HepG2 (cell line): ENCODE measurements at regions not wholly inside any gene's neighbourhood (a gene's known extent, or its start where the extent isn't known, plus 50 kb on each side); places are given as distances from the start of the nearest gene placed in this dataset.

Experiments
- ATAC-seq: fragments of 200-7000 bp; cut with Tn5 transposase; 3 replicates; pipeline ENCODE4 v1.9.1; 2020; ENCODE audit warnings: mild to moderate bottlenecking, moderate library complexity
- BruUV-seq: library from RNA; stranded (reverse); fragments of 400-500 nt; replicated peaks from 2 replicates; lab custom pipeline; 2021; lab: Mats Ljungman, UMichigan
- CTCF ChIA-PET: fragments of 300-600 bp; formaldehyde crosslinking; extraction: SDS; loops from one replicate; lab custom pipeline; 2021; ENCODE audit warnings: low total read pairs, inconsistent platforms, low intra/inter-chr PET ratio; lab: Yijun Ruan, JAX
- POLR2A ChIA-PET: fragments of 350-600 bp; sonication (Branson Sonifier 250); formaldehyde crosslinking; loops from one replicate; lab custom pipeline; 2020; ENCODE audit warnings: antibody characterized with exemption, inconsistent platforms; lab: Yijun Ruan, JAX
- DNase-seq: peaks from one replicate; pipeline ENCODE4 v3.0.0-alpha.2; 2015; ENCODE audit warnings: low spot score
- FAIRE-seq: peaks from 3 replicates; lab custom pipeline; 2011; peaks lifted over from hg19 to GRCh38; lab: Jason Lieb, UNC
- H2AFZ ChIP-seq: one replicate; pipeline ENCODE4 v1.6.1; 2011; ENCODE audit warnings: low read length, inconsistent platforms
- H3K27ac ChIP-seq: fragments of 300-600 bp; 3 replicates; pipeline ENCODE4 v1.8.0; 2011; ENCODE audit warnings: mixed run types, mild to moderate bottlenecking, mixed read lengths, low read length, inconsistent platforms; ENCODE audit not compliant: insufficient read depth; ENCODE audit errors: extremely low read length
- H3K27me3 ChIP-seq, 2 experiments: fragments of 200-600 bp in 1 of 2; 2 replicates in 1 of 2; 3 replicates in 1 of 2; pipeline versions ENCODE4 v1.6.0 to v1.8.0; 2011; ENCODE audit warnings: low read length in 2 of 2, mild to moderate bottlenecking in 2 of 2, moderate library complexity in 2 of 2, inconsistent platforms in 1 of 2; ENCODE audit not compliant: insufficient read depth in 2 of 2, control insufficient read depth in 1 of 2
- H3K36me3 ChIP-seq, 2 experiments: fragments of 200-600 bp in 1 of 2; replicated peaks in 1 of 2; 2 replicates in 1 of 2; 3 replicates in 1 of 2; pipeline versions ENCODE4 v1.5.1 to v1.8.0; 2011; ENCODE audit warnings: low read length in 2 of 2, inconsistent platforms in 1 of 2; ENCODE audit not compliant: insufficient read depth in 2 of 2, control insufficient read depth in 1 of 2
- H3K4me1 ChIP-seq: 2 replicates; pipeline ENCODE4 v1.5.1; 2012; ENCODE audit warnings: low read length, inconsistent platforms; ENCODE audit not compliant: insufficient read depth
- H3K4me2 ChIP-seq: 2 replicates; pipeline ENCODE4 v1.6.0; 2011; ENCODE audit warnings: low read depth, low read length, inconsistent platforms
- H3K4me3 ChIP-seq, 3 experiments: fragments of 200-600 bp in 1 of 3; sonication (generic), shearing (Covaris generic) in 1 of 3; replicated peaks in 1 of 3; 2 replicates each; pipeline ENCODE4 v1.5.1; 2011 to 2016; ENCODE audit warnings: low read length in 3 of 3, inconsistent platforms in 2 of 3, low read depth in 2 of 3, mild to moderate bottlenecking in 2 of 3, control low read depth in 1 of 3, mixed read lengths in 1 of 3; ENCODE audit not compliant: insufficient read depth in 1 of 3
- H3K79me2 ChIP-seq: one replicate; pipeline ENCODE4 v1.6.1; 2011; ENCODE audit warnings: low read length, inconsistent platforms; ENCODE audit not compliant: insufficient read depth
- H3K9ac ChIP-seq: 2 replicates; pipeline ENCODE4 v1.6.0; 2011; ENCODE audit warnings: mild to moderate bottlenecking, low read depth, low read length, inconsistent platforms; ENCODE audit not compliant: insufficient read depth
- H3K9me3 ChIP-seq: 2 replicates; pipeline ENCODE4 v1.5.1; 2012; ENCODE audit warnings: mild to moderate bottlenecking, low read length
- H4K20me1 ChIP-seq: 2 replicates; pipeline ENCODE4 v1.6.0; 2011; ENCODE audit warnings: inconsistent platforms, mild to moderate bottlenecking, low read length, moderate library complexity; ENCODE audit not compliant: insufficient read depth
- CENPT ChIP-seq: sonication (generic); formaldehyde crosslinking; IDR thresholded peaks from 2 replicates; pipeline ENCODE4 v1.8.0; 2022; ENCODE audit warnings: low read depth, mild to moderate bottlenecking, moderate library complexity, missing genetic modification reagents
- CHD4 ChIP-seq: fragments of 200-600 bp; sonication (generic); IDR thresholded peaks from 2 replicates; pipeline ENCODE4 v1.7.0; 2017; ENCODE audit warnings: mild to moderate bottlenecking, low read length, borderline replicate concordance
- EZH2 ChIP-seq: conservative IDR thresholded peaks from 2 replicates; pipeline ENCODE4 v1.6.1; 2012; ENCODE audit warnings: mild to moderate bottlenecking, low read depth, low read length, moderate library complexity
- HNF1A ChIP-seq, 2 experiments: sonication (generic) in 1 of 2; formaldehyde crosslinking in 1 of 2; IDR thresholded peaks; 2 replicates each; pipeline versions ENCODE4 v1.4.0 to v1.6.1; 2016 to 2020; ENCODE audit warnings: borderline replicate concordance in 1 of 2, low read depth in 1 of 2, mild to moderate bottlenecking in 1 of 2, missing genetic modification reagents in 1 of 2
- MEIS2 ChIP-seq: sonication (generic); formaldehyde crosslinking; IDR thresholded peaks from 2 replicates; pipeline ENCODE4 v1.9.0; 2021; ENCODE audit warnings: mild to moderate bottlenecking, missing genetic modification reagents
- MIXL1 ChIP-seq: IDR thresholded peaks from 2 replicates; pipeline ENCODE4 v1.6.1; 2016
- NCOA1 ChIP-seq: sonication (generic); formaldehyde crosslinking; IDR thresholded peaks from 2 replicates; pipeline ENCODE4 v1.9.0; 2021; ENCODE audit warnings: missing genetic modification reagents
- SNAI1 ChIP-seq: sonication (generic); formaldehyde crosslinking; IDR thresholded peaks from 2 replicates; pipeline ENCODE4 v1.5.0; 2020; ENCODE audit warnings: mild to moderate bottlenecking, missing genetic modification reagents, borderline replicate concordance
- STAT5B ChIP-seq: sonication (generic); formaldehyde crosslinking; IDR thresholded peaks from 2 replicates; pipeline ENCODE4 v1.4.0; 2020; ENCODE audit warnings: missing genetic modification reagents
- ZNF136 ChIP-seq: sonication (generic); formaldehyde crosslinking; IDR thresholded peaks from 2 replicates; pipeline ENCODE4 v1.8.1; 2022; ENCODE audit warnings: low read depth, mild to moderate bottlenecking, moderate library complexity, missing genetic modification reagents
- ZNF432 ChIP-seq: sonication (generic); formaldehyde crosslinking; IDR thresholded peaks from 2 replicates; pipeline ENCODE4 v1.5.0; 2020; ENCODE audit warnings: missing genetic modification reagents, mild to moderate bottlenecking, borderline replicate concordance
- ZNF619 ChIP-seq: sonication (generic); formaldehyde crosslinking; IDR thresholded peaks from 2 replicates; pipeline ENCODE4 v1.4.0; 2020; ENCODE audit warnings: mild to moderate bottlenecking, missing genetic modification reagents
- WGBS: methylation state at CpG from one replicate; pipeline ENCODE4 v1.1.6; 2017; ENCODE audit warnings: low lambda C conversion rate; 5-methylcytosine and 5-hydroxymethylcytosine counted together
- in situ Hi-C: cut with HindIII; loops from 2 replicates; pipeline ENCODE4 v1.10.0; 2017; ENCODE audit warnings: low pct_unique_long_range_greater_than_20kb; ENCODE audit not compliant: extremely low pct_ligation_motif_present
- intact Hi-C: fragments of 100-400 bp; cut with micrococcal nuclease; formaldehyde crosslinking; loops from one replicate; pipeline ENCODE4 v1.10.0; 2022; ENCODE audit not compliant: unreplicated experiment
- TF ChIP-seq, protein P1 (sequence below): sonication (generic); formaldehyde crosslinking; IDR thresholded peaks from 2 replicates; pipeline ENCODE4 v1.4.0; 2020; ENCODE audit warnings: missing genetic modification reagents, low read depth, mild to moderate bottlenecking, borderline replicate concordance

DNA sequence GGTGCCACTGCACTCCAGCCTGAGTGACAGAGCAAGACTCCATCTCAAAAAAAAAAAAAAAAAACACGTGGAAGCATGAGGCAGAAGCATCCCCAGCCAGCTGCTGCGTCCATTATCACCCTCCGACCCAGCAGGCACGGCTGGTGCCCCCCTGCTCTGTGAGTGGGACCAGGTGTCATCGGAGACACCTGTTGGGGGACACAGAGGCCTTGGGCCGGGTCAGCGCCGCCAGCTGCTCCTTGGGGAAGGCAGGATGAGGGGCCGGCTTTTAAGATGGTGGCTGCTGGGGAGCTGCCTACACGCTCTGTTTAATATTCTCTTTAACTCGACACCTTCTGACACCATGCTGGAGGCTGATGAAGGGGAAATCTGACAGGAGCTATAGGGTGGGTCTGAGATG is 80.2 kb upstream of the RUFY1 start (continued):
- no peak for TF ChIP-seq HNF1A (IDR thresholded peaks at IDR 0.05; ENCODE audit: low read depth)
- TF ChIP-seq HNF1A (CRISPR knock-in tag; IDR thresholded peaks at IDR 0.05; ENCODE audit: borderline replicate concordance) = no peak
- TF ChIP-seq ZNF432 = no peak
- no peak for TF ChIP-seq NCOA1
- no peak for TF ChIP-seq CENPT (CRISPR knock-in tag)
- no peak for TF ChIP-seq STAT5B (CRISPR knock-in tag)

- intact Hi-C loops = no loop called here
- ATAC-seq = no peak
- no peak for FAIRE-seq
- Histone ChIP-seq H3K79me2 (no peaks in the 10 kb centered on the region), H3K36me3 (no peaks in the 10 kb centered on the region), H3K9ac (no peak overlapping the region), H4K20me1 (no peaks in the 10 kb centered on the region), H2AFZ (no peak overlapping the region), H3K4me2 (no peak overlapping the region), H3K27ac (no peak overlapping the region), H3K9me3 (no peaks in the 10 kb centered on the region), H3K4me1 (no peaks in the 10 kb centered on the region), H3K4me3 (no peak overlapping the region), H3K27me3 (peaks cover 0 to 10% of the 10 kb centered on the region in 2 experiments; a peak in 2 of 5 replicates)
- 9% methylated on average over 4 of the region's 8 CpGs for WGBS
- in situ Hi-C loops = no loop called here
- POLR2A ChIA-PET = no interaction called here
- no peak for DNase-seq
- TF ChIP-seq, protein P1, sequence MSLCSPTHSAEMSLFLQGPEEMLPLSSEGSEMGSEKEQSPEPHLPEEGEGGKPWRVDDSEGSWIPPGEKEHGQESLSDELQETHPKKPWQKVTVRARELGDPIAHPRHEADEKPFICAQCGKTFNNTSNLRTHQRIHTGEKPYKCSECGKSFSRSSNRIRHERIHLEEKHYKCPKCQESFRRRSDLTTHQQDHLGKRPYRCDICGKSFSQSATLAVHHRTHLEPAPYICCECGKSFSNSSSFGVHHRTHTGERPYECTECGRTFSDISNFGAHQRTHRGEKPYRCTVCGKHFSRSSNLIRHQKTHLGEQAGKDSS (CRISPR knock-in tag) = no peak
- TF ChIP-seq ZNF619 (CRISPR knock-in tag) = no peak
- no peak for TF ChIP-seq SNAI1
- TF ChIP-seq CHD4 = no peak
- no peak for TF ChIP-seq EZH2
- TF ChIP-seq MEIS2 (CRISPR knock-in tag) = no peak
- TF ChIP-seq MIXL1 (CRISPR knock-in tag) = no peak
- no peak for TF ChIP-seq ZNF136 (CRISPR knock-in tag)
- CTCF ChIA-PET = no interaction called here
- BruUV-seq = no TSS peak
Measured at GRCh38 chr5:179468696-179469095, 81.7 kb upstream of the RUFY1 start.
